GM18858 (cell line): ENCODE measurements at regions not wholly inside any gene's neighbourhood (a gene's known extent, or its start where the extent isn't known, plus 50 kb on each side); places are given as distances from the start of the nearest gene placed in this dataset.

Experiments used
- ATAC-seq: cut with Tn5 transposase; IDR thresholded peaks from one replicate; pipeline ENCODE4 v1.9.1; 2021; ENCODE audit not compliant: unreplicated experiment

DNA sequence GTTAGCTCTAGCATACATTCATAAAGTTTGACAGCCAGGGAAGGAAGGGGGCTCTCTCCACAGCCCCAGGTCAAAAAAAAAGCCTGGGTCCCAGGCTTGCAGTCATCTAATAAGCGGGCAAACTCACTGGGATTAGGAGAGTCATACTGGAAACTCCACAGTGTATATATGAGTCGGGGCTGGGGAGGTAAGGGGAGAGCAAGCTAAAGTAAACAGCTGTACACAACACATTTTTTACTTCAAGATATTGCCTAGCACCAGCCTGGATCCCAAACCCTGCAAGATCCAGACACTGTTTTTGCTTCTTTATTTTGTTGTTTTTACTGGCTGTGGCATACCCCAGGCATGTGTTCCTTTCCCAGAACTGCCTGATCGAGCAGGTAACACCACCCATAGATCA is 291.3 kb upstream of the TANK start:
- ATAC-seq = no peak

DNA sequence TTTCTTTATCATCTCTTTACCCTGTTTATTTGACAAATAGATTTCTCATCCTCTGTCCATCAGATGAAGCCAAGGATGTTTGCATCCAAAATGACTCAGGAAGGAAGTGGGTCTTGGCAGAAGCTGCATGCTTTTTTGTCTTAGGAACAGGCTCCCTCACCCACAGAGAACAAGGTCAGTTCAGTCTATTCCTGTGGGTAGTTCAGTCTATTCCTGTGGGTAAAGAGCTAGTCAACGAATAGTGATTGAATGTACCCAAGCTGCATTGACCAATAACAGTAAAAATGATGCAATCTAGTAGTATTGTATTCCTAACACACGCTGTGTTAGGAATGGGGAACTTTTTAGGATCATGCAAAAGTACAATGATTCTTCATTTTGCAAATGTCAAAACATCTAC is 290.8 kb upstream of the TANK start:
- no peak for ATAC-seq

DNA sequence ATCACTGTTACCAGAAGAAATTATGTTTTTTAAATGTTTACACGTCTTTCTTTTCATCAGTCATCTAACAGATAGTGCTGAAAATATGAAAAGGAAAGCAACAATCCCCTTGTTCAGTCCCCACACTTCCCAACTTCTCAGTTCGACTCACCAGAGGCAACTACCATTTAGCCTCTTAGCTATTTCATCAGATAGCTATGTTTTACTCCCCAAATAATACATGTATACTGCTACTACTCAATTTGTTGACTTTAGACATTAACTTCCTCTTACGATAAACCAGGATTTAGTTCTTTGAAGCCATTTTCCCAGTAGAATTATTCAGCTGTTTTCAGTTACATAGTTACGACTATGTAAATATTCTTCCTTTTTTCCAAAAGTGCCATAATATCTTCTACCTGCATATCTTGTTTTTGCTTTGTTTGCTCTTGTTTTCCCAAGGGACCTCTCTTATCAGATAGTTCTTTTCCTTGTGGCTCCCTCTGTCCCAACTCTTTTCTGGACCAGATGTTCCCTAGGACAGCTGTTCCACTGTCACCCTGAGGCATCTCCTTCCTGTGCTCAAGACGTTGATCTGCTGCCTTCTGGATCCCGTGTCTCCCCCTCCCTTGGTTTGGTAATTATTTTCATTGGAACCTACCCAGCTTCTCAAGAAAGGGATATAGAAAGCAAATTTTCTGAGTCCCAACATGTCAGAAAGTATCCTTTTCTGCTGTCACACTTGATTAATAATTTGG is 289.3 kb upstream of the TANK start:
- ATAC-seq = no peak

DNA sequence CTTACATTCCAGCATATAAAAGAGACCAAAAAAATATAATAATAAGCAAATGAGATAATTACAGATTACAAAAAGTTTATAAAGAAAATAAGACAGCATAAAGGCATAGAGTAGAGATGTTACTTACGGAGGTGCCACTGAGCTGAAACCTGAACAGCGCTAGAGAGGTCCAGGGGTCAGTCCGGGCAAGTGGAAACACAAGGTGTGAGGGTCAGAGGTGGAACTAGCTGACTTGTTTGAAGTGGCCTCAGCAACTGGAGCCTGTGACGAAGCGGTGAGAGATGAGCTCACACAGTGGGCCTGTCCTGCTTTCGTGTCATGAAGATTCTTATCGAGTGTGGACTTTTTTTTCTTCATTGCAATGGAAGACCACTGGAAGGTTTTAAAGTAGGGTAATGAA is 288.3 kb upstream of the TANK start:
- ATAC-seq = no peak

DNA sequence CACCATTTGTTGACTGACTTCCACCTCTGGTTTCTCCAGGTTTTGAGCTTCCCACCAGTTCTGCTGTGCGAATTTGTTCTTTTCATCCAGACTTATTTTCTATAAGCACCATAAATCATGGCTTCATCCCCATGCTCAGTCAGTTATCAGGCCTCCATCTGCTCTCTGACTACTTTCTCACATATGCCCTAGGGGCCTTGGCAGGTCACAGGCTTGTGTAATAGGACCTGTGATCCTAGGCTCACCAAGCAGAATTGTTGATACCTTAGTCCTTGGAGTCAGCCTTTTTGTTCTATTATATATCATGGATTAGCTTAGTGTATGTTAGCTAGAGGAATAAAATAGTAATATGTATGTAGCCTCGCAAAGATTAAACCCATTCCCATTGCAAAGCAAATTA is 284.2 kb upstream of the TANK start:
- no peak for ATAC-seq

DNA sequence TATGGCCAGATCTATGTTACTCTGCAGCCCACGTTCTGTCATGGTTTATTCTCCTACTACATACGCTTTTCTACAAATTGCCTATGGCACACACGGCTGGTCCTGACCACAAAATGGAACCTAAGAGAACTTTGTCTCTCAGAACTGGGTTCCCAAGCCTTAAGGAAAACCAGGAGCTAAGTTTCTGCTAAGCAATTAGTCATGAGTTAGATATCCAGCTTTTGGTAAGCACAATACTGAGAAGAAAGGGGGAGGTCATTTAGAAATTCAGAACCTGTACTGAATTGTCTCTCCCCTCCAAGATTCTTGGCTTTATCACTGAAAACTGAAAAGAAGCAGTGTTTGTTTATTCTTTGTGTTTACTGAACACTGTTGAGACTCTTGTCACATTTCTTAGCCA is 283.5 kb upstream of the TANK start:
- ATAC-seq = no peak

DNA sequence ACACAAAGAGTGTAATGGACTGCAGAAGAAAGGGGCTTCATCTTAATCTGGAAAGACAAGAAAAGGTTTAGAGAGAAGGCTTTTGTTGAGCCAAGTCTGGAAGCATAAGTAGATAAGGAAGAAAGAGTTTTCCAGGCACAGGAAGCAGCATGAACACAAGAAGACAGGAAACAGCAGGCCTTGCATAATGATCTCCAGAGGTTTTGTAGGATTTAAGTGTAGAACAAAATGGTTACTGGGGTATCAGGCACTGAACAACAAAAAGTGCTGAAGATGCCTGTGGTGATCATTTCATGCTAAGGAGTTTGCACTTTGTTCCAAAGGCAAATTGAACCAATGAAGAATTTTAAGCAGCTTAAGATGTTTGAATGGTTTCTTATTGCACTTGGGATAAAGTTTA is 281.6 kb upstream of the TANK start:
- ATAC-seq = no peak

DNA sequence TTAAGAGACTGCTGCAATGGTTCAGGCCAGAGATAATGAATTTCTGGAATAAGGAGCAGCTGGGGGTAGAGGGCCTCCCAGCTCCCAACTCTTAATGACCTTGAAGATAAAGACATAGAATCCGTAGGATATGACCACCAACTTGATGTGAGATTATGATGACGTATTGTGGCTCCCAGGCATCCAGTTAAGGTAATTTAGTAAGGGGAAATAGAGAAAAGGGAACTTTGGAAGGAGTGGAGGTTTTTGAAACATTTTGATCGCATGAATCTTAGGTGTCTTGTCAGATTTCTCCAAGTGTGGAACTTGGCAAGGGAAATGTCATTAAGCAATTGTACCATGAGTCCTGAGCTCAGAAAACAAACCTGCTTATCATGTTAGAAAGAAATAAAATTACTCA is 277.3 kb upstream of the TANK start:
- ATAC-seq = no peak

DNA sequence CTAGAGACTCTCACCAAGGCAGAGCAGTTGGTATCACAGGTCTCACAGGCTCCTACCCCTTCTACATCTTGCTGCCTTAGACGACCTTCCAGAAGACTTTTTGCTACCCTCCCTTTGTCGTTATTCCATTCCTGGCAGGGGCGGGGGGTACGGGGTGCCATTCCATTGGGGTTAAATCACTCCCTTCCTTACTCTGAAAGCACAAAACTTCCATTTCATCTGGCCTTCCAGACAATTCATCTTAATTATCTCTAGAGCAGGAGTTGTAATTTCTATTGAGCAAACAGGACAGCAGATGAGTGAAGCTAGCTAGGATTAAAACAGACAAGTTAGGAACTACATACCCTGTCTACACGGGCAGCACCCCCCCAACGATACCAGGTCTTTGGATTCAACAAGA is 276.2 kb upstream of the TANK start:
- no peak for ATAC-seq

DNA sequence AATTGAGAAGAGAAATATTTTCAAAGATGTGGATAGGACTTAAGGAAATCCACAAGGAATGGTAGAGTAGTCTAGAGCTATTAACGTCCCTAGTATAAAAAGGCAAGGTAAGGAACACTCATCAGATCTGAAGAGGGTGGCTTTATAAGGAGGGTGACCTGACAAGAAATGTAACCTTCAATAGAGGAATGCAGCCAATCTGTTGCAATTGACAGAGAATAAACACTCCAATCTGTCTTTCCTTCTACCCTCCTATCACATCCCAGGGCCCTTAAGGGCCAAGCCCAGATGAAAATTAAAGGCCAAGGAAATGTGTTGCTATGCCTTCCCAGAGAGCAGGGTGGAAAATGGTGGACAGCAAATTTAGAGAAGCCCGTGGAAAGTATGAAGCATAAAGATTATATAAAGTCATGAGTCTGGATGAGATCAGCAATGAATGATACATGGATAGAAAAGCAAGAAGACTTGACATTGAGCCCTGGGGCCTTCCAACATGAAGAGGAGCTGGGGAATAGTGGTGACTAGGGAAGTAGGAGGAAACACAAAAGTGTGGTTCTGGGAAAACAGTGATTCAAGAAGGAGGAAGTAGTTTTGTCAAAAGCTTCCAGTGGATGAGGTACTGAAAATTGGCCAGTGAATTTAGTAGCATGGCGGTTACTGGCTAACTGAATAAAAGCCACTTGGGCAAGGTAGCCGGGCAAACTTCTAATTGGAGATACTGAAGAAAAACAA is 270.6 kb upstream of the TANK start:
- ATAC-seq = no peak

DNA sequence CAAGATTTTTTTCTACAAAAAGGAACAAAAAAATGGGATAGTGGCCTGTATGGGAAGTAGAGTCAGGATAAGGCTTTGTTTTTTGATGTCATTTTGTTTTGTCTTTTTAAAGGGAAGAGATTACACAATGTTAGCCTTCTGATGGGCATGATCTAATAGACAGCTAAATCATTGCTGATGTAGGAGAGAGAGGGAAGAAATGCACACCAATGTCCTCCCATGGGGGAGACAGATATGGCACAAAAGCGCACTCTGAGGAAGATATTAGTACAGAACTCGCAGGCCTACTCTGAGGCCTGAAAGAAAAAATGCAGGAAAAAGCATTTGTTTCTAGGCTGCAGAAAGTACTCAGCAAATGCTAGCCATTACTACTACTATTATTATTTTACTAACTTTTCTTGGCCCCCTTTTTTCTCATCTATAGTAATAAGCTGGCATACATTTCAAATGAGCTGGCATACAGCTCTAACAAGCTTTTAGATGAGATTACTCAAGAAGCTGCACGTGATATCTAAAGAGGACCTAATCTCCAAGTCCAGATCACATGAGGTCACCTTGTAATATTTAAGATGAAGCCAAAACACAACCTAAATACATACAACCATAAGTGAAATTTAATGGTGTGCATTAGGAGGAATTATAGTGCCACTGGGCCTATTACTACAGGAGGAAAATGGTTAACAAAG is 269.4 kb upstream of the TANK start:
- no peak for ATAC-seq

DNA sequence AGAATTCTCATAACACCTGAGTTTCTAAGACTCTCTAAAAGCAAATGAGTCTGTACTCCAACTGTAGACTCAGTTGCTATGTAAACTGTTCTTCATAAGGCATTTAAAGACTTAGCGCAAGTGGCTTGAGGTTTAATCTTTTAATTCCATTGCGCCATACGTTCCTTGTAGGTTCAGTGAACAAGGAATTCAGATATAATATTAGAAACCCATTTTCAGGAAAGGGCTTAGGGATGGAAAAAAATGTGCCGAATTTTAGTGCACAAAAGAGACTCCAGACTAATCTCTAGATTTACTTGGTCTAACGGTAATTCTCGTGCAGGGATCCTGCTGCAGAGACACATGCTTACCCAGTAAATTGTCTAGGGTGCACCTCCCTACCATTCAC is 268.9 kb upstream of the TANK start:
- no peak for ATAC-seq

DNA sequence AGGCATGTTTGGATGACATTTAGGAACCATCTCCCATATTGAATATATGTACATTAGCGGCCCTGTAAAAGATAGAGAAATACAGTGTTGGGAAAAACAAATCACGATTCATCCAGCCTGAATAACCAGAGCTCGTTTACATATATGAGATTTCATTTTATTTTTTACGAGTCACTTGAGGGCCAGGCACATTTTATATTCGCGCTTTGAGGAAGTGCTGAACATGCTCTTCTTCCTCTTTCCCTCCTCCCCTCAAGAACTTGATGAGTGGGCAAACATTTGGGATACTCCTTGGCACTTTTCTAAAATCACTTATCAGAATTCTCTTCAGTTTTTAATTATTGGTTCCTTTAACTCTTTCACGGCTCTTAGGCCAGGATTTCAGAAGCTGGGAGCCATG is 268.0 kb upstream of the TANK start:
- no peak for ATAC-seq

DNA sequence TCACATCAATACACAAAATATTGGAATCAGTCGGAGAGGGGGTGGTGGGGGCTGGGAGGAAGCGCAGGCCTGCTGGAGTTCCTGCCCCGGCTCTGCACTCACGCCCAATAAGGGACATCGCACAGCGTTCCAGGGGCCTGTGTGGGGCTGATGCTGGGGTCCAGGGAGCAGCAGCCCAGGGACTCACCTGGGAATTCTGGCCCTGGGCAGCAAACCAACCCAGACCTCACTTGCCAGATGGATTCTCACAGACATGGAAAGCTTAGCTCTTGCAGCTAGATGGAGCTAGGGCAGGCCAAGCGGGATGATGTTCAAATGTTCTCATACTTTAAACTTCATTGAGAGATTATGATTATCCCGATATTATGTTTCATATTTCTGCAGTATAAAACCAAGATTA is 266.6 kb upstream of the TANK start:
- ATAC-seq = no peak

DNA sequence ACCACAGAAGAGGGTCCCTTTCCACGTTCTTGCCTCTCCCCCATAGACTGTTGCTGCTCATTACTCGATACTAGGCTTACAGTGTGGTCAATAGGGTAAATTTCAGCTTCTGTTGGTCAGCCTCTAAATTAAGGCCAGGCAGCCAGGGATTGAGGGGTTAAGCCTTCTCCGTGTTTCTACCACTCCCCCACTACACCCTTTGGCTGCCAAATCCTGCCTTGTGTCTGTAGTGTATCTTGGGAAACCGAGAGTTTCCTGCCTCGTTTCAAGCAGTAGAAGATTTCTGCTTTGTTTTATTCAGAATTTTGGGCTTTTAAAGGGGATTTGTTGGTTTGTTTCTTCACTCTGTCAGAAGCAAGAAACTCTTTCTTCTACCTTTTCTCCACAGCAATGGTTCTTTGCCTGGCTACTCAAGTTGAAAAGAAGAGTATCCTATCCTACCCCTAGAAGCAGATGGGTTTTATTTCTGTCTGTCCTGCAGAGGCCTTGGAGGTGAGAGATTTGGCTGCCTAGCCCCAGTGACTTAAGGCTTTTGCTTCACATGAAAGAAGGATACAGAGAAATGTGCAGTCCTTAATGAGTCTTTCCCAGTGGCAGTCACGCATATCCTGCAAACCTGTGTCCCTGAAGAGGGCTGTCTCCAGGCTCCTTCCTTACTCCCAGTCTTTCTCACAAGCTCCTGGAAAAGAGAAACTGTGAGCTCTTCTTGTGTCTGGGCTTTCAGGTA is 261.5 kb upstream of the TANK start:
- no peak for ATAC-seq

DNA sequence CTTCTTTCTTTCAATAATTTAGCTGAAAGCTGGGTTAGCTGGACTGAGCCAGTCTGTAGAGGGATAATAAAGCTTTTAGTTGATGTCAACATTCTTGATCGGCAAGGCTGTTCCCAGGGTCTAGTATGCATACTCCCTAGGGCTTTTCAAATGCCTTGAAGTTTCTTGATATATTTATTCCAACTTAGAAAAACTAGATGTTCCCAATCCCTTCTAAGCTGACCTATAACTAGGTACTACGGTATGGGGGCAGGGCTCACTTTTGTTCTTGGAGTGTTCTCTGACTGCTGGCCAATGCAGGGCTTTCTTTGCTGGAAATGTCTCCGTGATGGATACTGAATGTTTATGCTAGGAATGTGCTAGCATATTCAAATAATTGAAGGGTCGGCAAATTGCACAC is 258.6 kb upstream of the TANK start:
- ATAC-seq = no peak

DNA sequence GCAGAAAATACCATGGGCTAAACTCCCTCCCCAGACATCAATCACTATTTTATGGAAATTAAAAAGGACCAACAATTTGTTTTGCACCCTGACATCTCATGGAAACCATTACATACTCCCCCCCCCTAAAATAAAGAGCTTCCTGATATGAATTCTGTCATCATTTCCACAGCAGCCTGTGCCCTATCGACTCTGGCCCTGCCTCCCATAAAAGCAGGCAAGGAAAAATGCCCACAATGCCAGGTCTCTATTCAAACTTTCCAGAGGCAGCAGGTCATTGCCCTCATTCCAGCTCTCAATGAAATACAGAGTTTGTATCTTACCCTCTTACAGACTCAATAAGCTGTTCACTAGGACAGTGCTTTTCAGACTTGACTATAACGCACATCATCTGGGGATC is 254.4 kb upstream of the TANK start:
- no peak for ATAC-seq

DNA sequence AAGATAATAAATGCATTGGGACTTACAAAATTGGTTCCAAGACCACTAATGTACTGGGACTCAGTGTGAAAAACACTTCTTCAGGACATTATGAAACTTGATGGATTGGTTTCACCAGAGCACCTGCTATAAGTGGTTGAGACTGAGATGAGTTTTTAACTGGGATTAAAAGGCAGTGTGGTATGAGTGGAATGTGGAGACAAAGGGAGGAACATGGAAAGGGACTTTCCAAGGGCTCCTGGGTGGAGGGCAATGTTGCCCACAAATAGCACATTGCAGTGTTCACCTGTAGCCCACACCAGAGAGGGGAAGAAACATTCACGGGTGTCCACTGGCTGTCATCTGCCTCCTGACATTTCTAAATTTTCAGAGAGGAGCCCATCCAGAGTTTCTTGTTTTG is 253.3 kb upstream of the TANK start:
- no peak for ATAC-seq

DNA sequence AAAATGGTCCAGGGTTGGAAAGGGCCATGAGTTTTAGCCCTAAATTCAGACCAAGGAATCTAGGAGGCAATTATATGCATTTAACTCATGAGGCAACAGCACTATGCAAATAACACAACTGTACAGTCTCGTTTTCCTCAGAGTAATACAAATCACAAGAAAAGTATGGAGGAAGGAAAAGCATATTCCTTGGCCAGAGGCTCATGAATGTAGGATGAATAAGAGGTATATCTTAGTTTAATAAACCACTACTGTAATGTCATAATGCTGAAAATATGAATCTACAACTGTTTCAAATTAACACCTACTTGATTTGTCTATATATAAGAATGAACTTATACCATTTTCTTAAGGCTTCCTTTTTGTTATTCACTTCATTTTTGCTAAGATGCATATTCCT is 252.5 kb upstream of the TANK start:
- no peak for ATAC-seq

DNA sequence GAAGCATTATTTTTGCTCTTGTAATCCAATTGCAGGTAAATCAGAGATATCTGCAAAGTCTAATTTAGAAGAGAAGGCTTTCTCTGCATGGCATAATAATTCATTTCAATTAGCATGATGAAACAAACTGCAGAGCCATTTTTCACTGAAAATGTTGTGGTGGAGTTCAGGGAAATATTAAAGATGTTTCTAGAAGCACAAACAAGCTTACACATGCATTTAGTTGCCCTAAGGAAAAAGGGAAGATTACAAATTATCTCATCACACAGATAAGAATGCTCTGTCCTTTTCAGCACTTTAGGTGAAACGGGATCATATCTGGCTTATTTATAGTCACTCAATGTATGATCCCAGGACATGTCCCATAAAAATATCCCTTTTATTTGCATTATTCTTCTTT is 252.1 kb upstream of the TANK start:
- no peak for ATAC-seq

DNA sequence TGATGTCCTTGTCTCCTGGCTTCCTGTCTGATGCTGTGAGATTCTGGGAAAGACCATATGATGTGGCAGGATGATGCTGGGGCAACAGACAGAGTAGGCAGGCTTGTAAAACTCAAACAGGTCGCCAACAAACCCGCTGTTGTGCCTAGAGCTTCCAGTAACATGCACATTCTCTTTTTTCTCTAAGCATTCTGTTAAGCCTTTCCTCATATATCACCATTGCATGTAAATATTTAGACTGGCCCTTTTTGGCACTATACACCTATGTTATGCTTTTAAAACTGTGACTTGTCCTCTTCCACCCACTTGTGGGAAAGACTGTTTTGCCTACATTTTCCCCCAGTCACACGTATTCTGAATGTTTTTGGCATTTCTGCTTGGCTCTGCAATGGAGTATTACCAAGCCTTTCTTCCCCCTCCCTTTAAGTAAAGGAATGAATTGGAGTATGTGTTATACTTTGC is 250.4 kb upstream of the TANK start:
- no peak for ATAC-seq

DNA sequence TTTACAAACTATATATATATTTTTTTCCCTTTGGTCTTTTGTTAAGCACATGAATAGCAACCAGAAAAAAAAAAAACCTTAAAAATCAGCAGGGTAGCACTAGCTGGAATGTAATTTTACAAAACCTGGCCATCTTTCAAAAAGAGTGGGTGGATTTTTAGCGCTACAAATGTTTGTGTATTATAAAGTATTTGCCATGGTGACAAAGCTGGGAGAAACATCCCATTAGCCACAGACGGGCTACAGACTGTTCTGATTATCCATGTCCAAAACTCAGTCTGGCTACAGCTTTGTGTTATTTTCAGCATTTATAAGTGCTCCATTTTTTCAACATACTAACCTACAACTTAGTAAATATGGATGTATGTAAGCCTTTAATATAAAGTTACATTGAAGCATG is 249.5 kb upstream of the TANK start:
- no peak for ATAC-seq
